OCI-LY1 (cell line): ENCODE measurements at regions not wholly inside any gene's neighbourhood (a gene's known extent, or its start where the extent isn't known, plus 50 kb on each side); places are given as distances from the start of the nearest gene placed in this dataset.
"Not testable (repeated sequence)": the region's sequence is repeated elsewhere in the genome, so short reads cannot be mapped to it uniquely, and the experiment has no call there.

Experiments used
- H2AFZ ChIP-seq: fragments of 200-600 bp; sonication (generic), shearing (Covaris generic); 2 replicates; pipeline ENCODE4 v1.6.0; 2014; ENCODE audit warnings: antibody characterized with exemption, mild to moderate bottlenecking, low read length
- H3F3A ChIP-seq: fragments of 200-600 bp; sonication (generic), shearing (Covaris generic); 2 replicates; pipeline ENCODE4 v1.6.0; 2014; ENCODE audit warnings: mild to moderate bottlenecking, antibody characterized with exemption, low read length, moderate library complexity; ENCODE audit not compliant: insufficient read depth
- H3K27ac ChIP-seq: fragments of 200-600 bp; sonication (generic); 2 replicates; pipeline ENCODE4 v1.5.1; 2014; ENCODE audit warnings: low read length, mixed run types, mild to moderate bottlenecking, low read depth; ENCODE audit not compliant: poor library complexity, severe bottlenecking
- H3K27me3 ChIP-seq: fragments of 200-600 bp; sonication (generic); 2 replicates; pipeline ENCODE4 v1.6.0; 2014; ENCODE audit warnings: antibody characterized with exemption, mild to moderate bottlenecking, low read length, moderate library complexity; ENCODE audit not compliant: insufficient read depth
- H3K36me3 ChIP-seq: fragments of 200-600 bp; sonication (generic); 2 replicates; pipeline ENCODE4 v1.6.1; 2014; ENCODE audit warnings: mild to moderate bottlenecking, antibody characterized with exemption, low read length, moderate library complexity, mixed read lengths; ENCODE audit not compliant: insufficient read depth
- H3K4me1 ChIP-seq: fragments of 200-600 bp; sonication (generic); 2 replicates; pipeline ENCODE4 v1.5.1; 2014; ENCODE audit warnings: mild to moderate bottlenecking, low read length, moderate library complexity; ENCODE audit not compliant: insufficient read depth, severe bottlenecking
- H3K4me2 ChIP-seq: fragments of 200-600 bp; sonication (generic), shearing (Covaris generic); 2 replicates; pipeline ENCODE4 v1.6.1; 2014; ENCODE audit warnings: low read length
- H3K4me3 ChIP-seq: fragments of 200-600 bp; sonication (generic); 2 replicates; pipeline ENCODE4 v1.5.1; 2014; ENCODE audit warnings: low read length, low read depth, mild to moderate bottlenecking, mixed read lengths; ENCODE audit not compliant: poor library complexity, severe bottlenecking
- H3K79me2 ChIP-seq: fragments of 200-600 bp; shearing (Covaris generic); 2 replicates; pipeline ENCODE4 v1.6.1; 2016; ENCODE audit warnings: mixed run types, low read length, mixed read lengths; ENCODE audit not compliant: insufficient read depth
- H3K9ac ChIP-seq: fragments of 200-600 bp; sonication (generic), shearing (Covaris generic); 2 replicates; pipeline ENCODE4 v1.6.1; 2014; ENCODE audit warnings: mild to moderate bottlenecking, low read length, mixed read lengths
- H3K9me2 ChIP-seq: fragments of 200-600 bp; sonication (generic), shearing (Covaris generic); 2 replicates; pipeline ENCODE4 v1.6.1; 2014; ENCODE audit warnings: low read depth, mild to moderate bottlenecking, low read length, mixed read lengths
- H3K9me3 ChIP-seq: fragments of 200-600 bp; shearing (Covaris generic); 2 replicates; pipeline ENCODE4 v1.6.1; 2014; ENCODE audit warnings: low read length, mixed read lengths
- H4K20me1 ChIP-seq: fragments of 200-600 bp; sonication (generic), shearing (Covaris generic); 2 replicates; pipeline ENCODE4 v1.6.0; 2016; ENCODE audit warnings: mild to moderate bottlenecking, low read length; ENCODE audit not compliant: insufficient read depth
- CTCF ChIP-seq: fragments of 200-600 bp; sonication (generic), shearing (Covaris generic); IDR thresholded peaks from 2 replicates; pipeline ENCODE4 v1.5.1; 2017; ENCODE audit warnings: mild to moderate bottlenecking, antibody characterized with exemption, low read length, moderate library complexity, mixed read lengths
- EZH2 ChIP-seq: fragments of 200-600 bp; sonication (generic), shearing (Covaris generic); IDR thresholded peaks from 2 replicates; pipeline ENCODE4 v1.8.0; 2017; ENCODE audit warnings: borderline replicate concordance, mixed run types, mild to moderate bottlenecking, antibody characterized with exemption, low read length, moderate library complexity, mixed read lengths

GRCh38 chr16:66026787-66027330 lies 339.6 kb upstream of the CDH5 start:
- H3F3A ChIP-seq, result no peaks in the 10 kb centered on the region
- H3K27me3 ChIP-seq, result no peaks in the 10 kb centered on the region
- no peaks in the 10 kb centered on the region for H3K36me3 ChIP-seq
- no peak overlapping the region for H3K27ac ChIP-seq
- no peak overlapping the region for H3K9ac ChIP-seq
- no peaks in the 10 kb centered on the region for H4K20me1 ChIP-seq
- no peaks in the 10 kb centered on the region for H3K9me2 ChIP-seq
- TF ChIP-seq EZH2 (no peak), CTCF (no peak)
- no peak overlapping the region for H3K4me3 ChIP-seq
- no peaks in the 10 kb centered on the region for H3K9me3 ChIP-seq
- no peaks in the 10 kb centered on the region for H3K79me2 ChIP-seq
- no peaks in the 10 kb centered on the region for H3K4me1 ChIP-seq
- H2AFZ ChIP-seq, result no peak overlapping the region
- H3K4me2 ChIP-seq, result no peak overlapping the region

GRCh38 chr16:66026211-66026610 lies 340.3 kb upstream of the CDH5 start:
- TF ChIP-seq CTCF (peak; percentile 5; the same call in 1 of the 2 replicates), EZH2 (no peak)
- Histone ChIP-seq H2AFZ (no peak overlapping the region), H3K9me2 (no peaks in the 10 kb centered on the region), H3K79me2 (no peaks in the 10 kb centered on the region), H3K9ac (no peak overlapping the region), H3K4me1 (no peaks in the 10 kb centered on the region), H3K36me3 (no peaks in the 10 kb centered on the region), H3K27ac (no peak overlapping the region), H3F3A (no peaks in the 10 kb centered on the region), H3K9me3 (no peaks in the 10 kb centered on the region), H3K27me3 (no peaks in the 10 kb centered on the region), H4K20me1 (no peaks in the 10 kb centered on the region), H3K4me2 (no peak overlapping the region), H3K4me3 (no peak overlapping the region)

- H3K9me2 ChIP-seq, result no peaks in the 10 kb centered on the region
- H3K4me1 ChIP-seq, result no peaks in the 10 kb centered on the region
- no peaks in the 10 kb centered on the region for H3F3A ChIP-seq
- no peaks in the 10 kb centered on the region for H3K9me3 ChIP-seq
- no peak for TF ChIP-seq EZH2
- H4K20me1 ChIP-seq, result no peaks in the 10 kb centered on the region
- no peaks in the 10 kb centered on the region for H3K36me3 ChIP-seq
- H3K79me2 ChIP-seq, result no peaks in the 10 kb centered on the region
- H3K9ac ChIP-seq, result no peak overlapping the region
- H2AFZ ChIP-seq, result no peak overlapping the region
- H3K27me3 ChIP-seq, result no peaks in the 10 kb centered on the region
- H3K4me2 ChIP-seq, result no peak overlapping the region
- H3K4me3 ChIP-seq, result no peak overlapping the region
- H3K27ac ChIP-seq, result no peak overlapping the region
These were observed 340.7 kb upstream of the CDH5 start for GRCh38 chr16:66025751-66026150.

- not testable (repeated sequence) for H3K27me3 ChIP-seq, H3K36me3 ChIP-seq, H3K4me2 ChIP-seq, H3K27ac ChIP-seq, H3K4me3 ChIP-seq, H4K20me1 ChIP-seq, H2AFZ ChIP-seq, H3K79me2 ChIP-seq, H3K4me1 ChIP-seq, H3K9me2 ChIP-seq, H3F3A ChIP-seq, H3K9me3 ChIP-seq, H3K9ac ChIP-seq
These were observed 341.9 kb upstream of the CDH5 start for GRCh38 chr16:66024567-66024966.
